ENCODE measurements at regions not wholly inside any gene's neighbourhood (a gene's known extent, or its start where the extent isn't known, plus 50 kb on each side); places are given as distances from the start of the nearest gene placed in this dataset.

GRCh38 chr3:190172751-190173150 is 52.1 kb upstream of the P3H2 start:
- no peak for TF ChIP-seq POLR2A (IDR thresholded peaks at IDR 0.05; ENCODE audit: low read length)
- TF ChIP-seq GATA1 (IDR thresholded peaks at IDR 0.05; ENCODE audit: low read depth, low read length), result no peak
